Loucy (cell line): ENCODE measurements at regions not wholly inside any gene's neighbourhood (a gene's known extent, or its start where the extent isn't known, plus 50 kb on each side); places are given as distances from the start of the nearest gene placed in this dataset.

Source experiments
- EZH2phosphoT487 ChIP-seq: fragments of 200-600 bp; IDR thresholded peaks from 2 replicates; pipeline ENCODE4 v1.6.1; 2018; ENCODE audit warnings: antibody characterized with exemption, mild to moderate bottlenecking, moderate library complexity, borderline replicate concordance
- TF ChIP-seq, protein P1 (sequence below): fragments of 200-600 bp; sonication (generic); conservative IDR thresholded peaks from 2 replicates; pipeline ENCODE4 v1.5.1; 2014; ENCODE audit warnings: mild to moderate bottlenecking, antibody characterized with exemption, low read length

- no peak for TF ChIP-seq EZH2phosphoT487
- TF ChIP-seq, protein P1, sequence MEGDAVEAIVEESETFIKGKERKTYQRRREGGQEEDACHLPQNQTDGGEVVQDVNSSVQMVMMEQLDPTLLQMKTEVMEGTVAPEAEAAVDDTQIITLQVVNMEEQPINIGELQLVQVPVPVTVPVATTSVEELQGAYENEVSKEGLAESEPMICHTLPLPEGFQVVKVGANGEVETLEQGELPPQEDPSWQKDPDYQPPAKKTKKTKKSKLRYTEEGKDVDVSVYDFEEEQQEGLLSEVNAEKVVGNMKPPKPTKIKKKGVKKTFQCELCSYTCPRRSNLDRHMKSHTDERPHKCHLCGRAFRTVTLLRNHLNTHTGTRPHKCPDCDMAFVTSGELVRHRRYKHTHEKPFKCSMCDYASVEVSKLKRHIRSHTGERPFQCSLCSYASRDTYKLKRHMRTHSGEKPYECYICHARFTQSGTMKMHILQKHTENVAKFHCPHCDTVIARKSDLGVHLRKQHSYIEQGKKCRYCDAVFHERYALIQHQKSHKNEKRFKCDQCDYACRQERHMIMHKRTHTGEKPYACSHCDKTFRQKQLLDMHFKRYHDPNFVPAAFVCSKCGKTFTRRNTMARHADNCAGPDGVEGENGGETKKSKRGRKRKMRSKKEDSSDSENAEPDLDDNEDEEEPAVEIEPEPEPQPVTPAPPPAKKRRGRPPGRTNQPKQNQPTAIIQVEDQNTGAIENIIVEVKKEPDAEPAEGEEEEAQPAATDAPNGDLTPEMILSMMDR, result no peak
Observed at GRCh38 chr2:188922191-188922590, 52.0 kb upstream of the COL3A1 start.
